ENCODE measurements at regions not wholly inside any gene's neighbourhood (a gene's known extent, or its start where the extent isn't known, plus 50 kb on each side); places are given as distances from the start of the nearest gene placed in this dataset.

- no peaks in the 10 kb centered on the region for H3K4me1 ChIP-seq
- H3K4me3 ChIP-seq: no peak overlapping the region
- no peak overlapping the region for H3K4me2 ChIP-seq
- no peaks in the 10 kb centered on the region for H3K27me3 ChIP-seq
- no peak overlapping the region for H3K9ac ChIP-seq
- H3K9me3 ChIP-seq: no peaks in the 10 kb centered on the region
- no peak overlapping the region for H3K27ac ChIP-seq
- H3K36me3 ChIP-seq: no peaks in the 10 kb centered on the region
- H4K20me1 ChIP-seq: no peaks in the 10 kb centered on the region
- TF ChIP-seq Cebpa-rat (IDR thresholded peaks at IDR 0.05): no peak
These were observed 414.1 kb downstream of the MLLT3 start for GRCh38 chr9:20208226-20208625.

GRCh38 chr9:20207176-20207575 lies 415.1 kb downstream of the MLLT3 start:
- H3K36me3 ChIP-seq: no peaks in the 10 kb centered on the region
- H3K4me2 ChIP-seq: no peak overlapping the region
- H3K4me1 ChIP-seq: no peaks in the 10 kb centered on the region
- TF ChIP-seq Cebpa-rat (IDR thresholded peaks at IDR 0.05): no peak
- no peak overlapping the region for H3K9ac ChIP-seq
- H3K9me3 ChIP-seq: no peaks in the 10 kb centered on the region
- no peak overlapping the region for H3K4me3 ChIP-seq
- no peaks in the 10 kb centered on the region for H4K20me1 ChIP-seq
- H3K27ac ChIP-seq: no peak overlapping the region
- H3K27me3 ChIP-seq: no peaks in the 10 kb centered on the region

- no peak overlapping the region for H3K27ac ChIP-seq
- H3K4me2 ChIP-seq: no peak overlapping the region
- no peak overlapping the region for H3K4me3 ChIP-seq
- no peaks in the 10 kb centered on the region for H3K4me1 ChIP-seq
- no peaks in the 10 kb centered on the region for H3K9me3 ChIP-seq
- H3K27me3 ChIP-seq: no peaks in the 10 kb centered on the region
- H3K36me3 ChIP-seq: no peaks in the 10 kb centered on the region
- no peaks in the 10 kb centered on the region for H4K20me1 ChIP-seq
- no peak for TF ChIP-seq Cebpa-rat (IDR thresholded peaks at IDR 0.05)
- no peak overlapping the region for H3K9ac ChIP-seq
These were observed 416.5 kb downstream of the MLLT3 start for GRCh38 chr9:20205821-20206220.

GRCh38 chr9:20200991-20201431 lies 412.2 kb upstream of the SLC24A2 start:
- Histone ChIP-seq H3K4me2 (no peak overlapping the region), H3K36me3 (no peaks in the 10 kb centered on the region), H4K20me1 (no peaks in the 10 kb centered on the region), H3K4me1 (no peaks in the 10 kb centered on the region), H3K4me3 (no peak overlapping the region), H3K9ac (no peak overlapping the region), H3K27ac (no peak overlapping the region), H3K9me3 (no peaks in the 10 kb centered on the region), H3K27me3 (no peaks in the 10 kb centered on the region)
- no peak for TF ChIP-seq Cebpa-rat (IDR thresholded peaks at IDR 0.05)

- no peak overlapping the region for H3K27ac ChIP-seq
These were observed 411.7 kb upstream of the SLC24A2 start for GRCh38 chr9:20200581-20200980.

GRCh38 chr9:20199111-20199510 lies 410.3 kb upstream of the SLC24A2 start:
- no peaks in the 10 kb centered on the region for H3K4me1 ChIP-seq
- H3K4me3 ChIP-seq: no peak overlapping the region
- no peak for TF ChIP-seq Cebpa-rat (IDR thresholded peaks at IDR 0.05)
- H3K27me3 ChIP-seq: no peaks in the 10 kb centered on the region
- H3K36me3 ChIP-seq: no peaks in the 10 kb centered on the region
- H4K20me1 ChIP-seq: no peaks in the 10 kb centered on the region
- peaks cover 3% of the 10 kb centered on the region; the same call in 1 of the 2 replicates for H3K9me3 ChIP-seq
- no peak overlapping the region for H3K9ac ChIP-seq
- no peak overlapping the region for H3K27ac ChIP-seq
- no peak overlapping the region for H3K4me2 ChIP-seq

More at GRCh38 chr9:20200581-20200980, 411.7 kb upstream of the SLC24A2 start:
- no peak for TF ChIP-seq Cebpa-rat (IDR thresholded peaks at IDR 0.05)
- H3K4me1 ChIP-seq: no peaks in the 10 kb centered on the region
- no peaks in the 10 kb centered on the region for H3K27me3 ChIP-seq
- no peaks in the 10 kb centered on the region for H3K36me3 ChIP-seq
- no peaks in the 10 kb centered on the region for H4K20me1 ChIP-seq
- H3K4me2 ChIP-seq: no peak overlapping the region
- no peak overlapping the region for H3K9ac ChIP-seq
- no peak overlapping the region for H3K4me3 ChIP-seq
- H3K9me3 ChIP-seq: peaks cover under 1% of the 10 kb centered on the region; the same call in 1 of the 2 replicates

- no peak for TF ChIP-seq Cebpa-rat (IDR thresholded peaks at IDR 0.05)
- peaks cover 3% of the 10 kb centered on the region; the same call in 1 of the 2 replicates for H3K9me3 ChIP-seq
- H3K36me3 ChIP-seq: no peaks in the 10 kb centered on the region
- no peaks in the 10 kb centered on the region for H4K20me1 ChIP-seq
- H3K4me3 ChIP-seq: no peak overlapping the region
- H3K9ac ChIP-seq: no peak overlapping the region
- H3K4me2 ChIP-seq: no peak overlapping the region
- no peaks in the 10 kb centered on the region for H3K4me1 ChIP-seq
- no peak overlapping the region for H3K27ac ChIP-seq
- no peaks in the 10 kb centered on the region for H3K27me3 ChIP-seq
These were observed 409.3 kb upstream of the SLC24A2 start for GRCh38 chr9:20197976-20198685.

GRCh38 chr9:20191228-20191840 lies 402.5 kb upstream of the SLC24A2 start:
- no peak overlapping the region for H3K4me2 ChIP-seq
- no peaks in the 10 kb centered on the region for H3K36me3 ChIP-seq
- H3K27me3 ChIP-seq: no peaks in the 10 kb centered on the region
- no peaks in the 10 kb centered on the region for H4K20me1 ChIP-seq
- no peak overlapping the region for H3K27ac ChIP-seq
- H3K4me1 ChIP-seq: peaks cover 13% of the 10 kb centered on the region
- TF ChIP-seq Cebpa-rat (IDR thresholded peaks at IDR 0.05): no peak
- H3K4me3 ChIP-seq: no peak overlapping the region
- peaks cover 3% of the 10 kb centered on the region; the same call in 1 of the 2 replicates for H3K9me3 ChIP-seq
- no peak overlapping the region for H3K9ac ChIP-seq

GRCh38 chr9:20189871-20190270 lies 401.0 kb upstream of the SLC24A2 start:
- Histone ChIP-seq H4K20me1 (no peaks in the 10 kb centered on the region), H3K27ac (no peak overlapping the region), H3K9ac (no peak overlapping the region), H3K4me3 (no peak overlapping the region), H3K4me2 (no peak overlapping the region), H3K27me3 (no peaks in the 10 kb centered on the region), H3K4me1 (peaks cover 13% of the 10 kb centered on the region), H3K36me3 (no peaks in the 10 kb centered on the region), H3K9me3 (no peaks in the 10 kb centered on the region)
- no peak for TF ChIP-seq Cebpa-rat (IDR thresholded peaks at IDR 0.05)

- H3K4me3 ChIP-seq: no peak overlapping the region
- no peak for TF ChIP-seq Cebpa-rat (IDR thresholded peaks at IDR 0.05)
- H3K9me3 ChIP-seq: no peaks in the 10 kb centered on the region
- H3K9ac ChIP-seq: no peak overlapping the region
- H3K36me3 ChIP-seq: no peaks in the 10 kb centered on the region
- no peak overlapping the region for H3K4me2 ChIP-seq
- H3K27ac ChIP-seq: no peak overlapping the region
- H4K20me1 ChIP-seq: no peaks in the 10 kb centered on the region
- H3K4me1 ChIP-seq: peaks cover 13% of the 10 kb centered on the region
- no peaks in the 10 kb centered on the region for H3K27me3 ChIP-seq
These were observed 400.0 kb upstream of the SLC24A2 start for GRCh38 chr9:20188616-20189369.
